Spinal cord (tissue), 9 donors: ENCODE measurements at regions not wholly inside any gene's neighbourhood (a gene's known extent, or its start where the extent isn't known, plus 50 kb on each side); places are given as distances from the start of the nearest gene placed in this dataset.

Source experiments
- DNase-seq, 6 donors: peaks; one replicate each; pipeline versions ENCODE4 v3.0.0 to v3.0.0-alpha.2; 2013 to 2015; ENCODE audit warnings: low spot score in 6 of 6, low read depth in 4 of 6
- H3K27ac ChIP-seq: one replicate; pipeline ENCODE4 v1.5.1; 2013; ENCODE audit warnings: low read depth, low read length, control low read depth
- H3K27me3 ChIP-seq: one replicate; pipeline ENCODE4 v1.6.1; 2013; ENCODE audit warnings: low read length; ENCODE audit not compliant: control insufficient read depth, insufficient read depth
- H3K36me3 ChIP-seq: one replicate; pipeline ENCODE4 v1.6.1; 2013; ENCODE audit warnings: low read length; ENCODE audit not compliant: control insufficient read depth, insufficient read depth
- H3K4me1 ChIP-seq: one replicate; pipeline ENCODE4 v1.6.1; 2013; ENCODE audit warnings: low read length; ENCODE audit not compliant: control insufficient read depth, insufficient read depth
- H3K4me3 ChIP-seq: one replicate; pipeline ENCODE4 v1.5.1; 2013; ENCODE audit warnings: low read depth, low read length, control low read depth
- H3K9me3 ChIP-seq: one replicate; pipeline ENCODE4 v1.6.1; 2013; ENCODE audit warnings: low read length; ENCODE audit not compliant: control insufficient read depth, insufficient read depth
- WGBS: methylation state at CpG from one replicate; pipeline ENCODE4 v1.1.5; 2013; ENCODE audit warnings: missing lambda C conversion rate; ENCODE audit not compliant: insufficient coverage; 5-methylcytosine and 5-hydroxymethylcytosine counted together
- donor health status: healthy.

DNA sequence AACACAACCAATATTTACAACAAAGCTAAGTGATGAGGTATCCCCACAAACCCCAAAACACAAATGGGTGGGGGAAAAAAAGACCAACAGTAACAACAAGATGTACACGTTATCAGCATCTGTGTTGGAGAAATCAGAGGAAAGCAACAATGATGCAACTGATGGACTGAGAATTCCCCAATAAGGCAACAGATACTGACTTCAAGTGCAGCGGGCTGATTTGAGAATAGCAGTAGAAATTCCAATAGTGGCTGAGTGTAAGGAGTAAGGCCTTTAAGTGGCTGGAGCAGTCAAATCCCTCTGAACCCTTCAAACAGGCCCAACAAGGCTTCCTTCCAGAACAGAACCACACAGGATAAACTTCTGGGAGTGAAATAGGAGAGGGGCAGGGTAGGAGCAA lies 97.6 kb downstream of the TM2D1 start:
- DNase-seq = no peak
- H3K27me3 ChIP-seq = no peaks in the 10 kb centered on the region
- no peak overlapping the region for H3K27ac ChIP-seq
- no peaks in the 10 kb centered on the region for H3K36me3 ChIP-seq
- H3K9me3 ChIP-seq = no peaks in the 10 kb centered on the region
- no peaks in the 10 kb centered on the region for H3K4me1 ChIP-seq
- no CpG with 5 or more reads among the region's 2 CpGs for WGBS
- no peak overlapping the region for H3K4me3 ChIP-seq

GRCh38 chr1:61626816-61627215 lies 98.1 kb downstream of the TM2D1 start:
- Histone ChIP-seq H3K27me3 (no peaks in the 10 kb centered on the region), H3K36me3 (no peaks in the 10 kb centered on the region), H3K4me3 (no peak overlapping the region), H3K9me3 (no peaks in the 10 kb centered on the region), H3K4me1 (no peaks in the 10 kb centered on the region), H3K27ac (no peak overlapping the region)
- WGBS = no CpG with 5 or more reads among the region's 2 CpGs
- no peak for DNase-seq

DNA sequence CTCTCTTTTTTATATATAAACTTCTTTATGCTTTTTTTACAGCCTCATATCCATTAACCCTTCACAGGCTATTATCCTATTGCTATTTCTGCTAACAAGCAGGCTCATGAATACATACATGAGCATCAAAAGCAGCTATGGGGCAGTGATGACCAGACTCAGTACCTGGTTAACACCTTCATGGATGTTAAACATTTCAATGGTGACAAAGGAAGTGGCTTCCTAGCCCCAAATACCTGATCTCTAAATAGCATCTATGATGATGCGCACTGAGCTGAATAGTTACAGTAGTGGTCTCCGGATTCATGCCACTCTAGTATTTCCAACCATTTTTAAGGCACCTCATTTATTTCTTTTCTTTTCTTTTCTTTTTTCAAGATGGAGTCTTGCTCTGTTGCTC lies 101.1 kb downstream of the TM2D1 start:
- H3K27ac ChIP-seq = no peak overlapping the region
- H3K4me1 ChIP-seq = no peaks in the 10 kb centered on the region
- H3K36me3 ChIP-seq = no peaks in the 10 kb centered on the region
- no peaks in the 10 kb centered on the region for H3K27me3 ChIP-seq
- H3K9me3 ChIP-seq = no peaks in the 10 kb centered on the region
- 100% methylated on average over 1 of the region's 2 CpGs for WGBS
- H3K4me3 ChIP-seq = no peak overlapping the region
- no peak for DNase-seq

DNA sequence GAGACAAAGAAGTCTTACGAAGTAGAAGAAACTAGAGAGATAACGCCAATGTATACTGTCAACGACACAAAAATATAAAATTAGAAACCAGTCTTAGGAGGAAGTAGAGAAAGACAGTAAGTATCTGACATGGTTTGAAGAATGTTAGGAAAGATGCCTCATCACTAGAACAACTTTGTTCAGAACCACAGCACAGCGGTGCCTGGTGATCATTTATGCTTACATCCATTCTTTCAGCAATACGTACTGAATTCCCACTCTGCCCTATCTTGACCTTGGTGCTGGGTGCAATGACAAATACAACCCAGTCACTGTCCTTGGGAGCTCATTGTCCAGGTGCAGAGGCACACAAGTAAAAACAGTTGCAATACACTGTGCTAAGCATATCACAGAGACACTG lies 104.4 kb downstream of the TM2D1 start:
- Histone ChIP-seq H3K27me3 (no peaks in the 10 kb centered on the region), H3K9me3 (no peaks in the 10 kb centered on the region), H3K4me3 (no peak overlapping the region), H3K36me3 (no peaks in the 10 kb centered on the region), H3K4me1 (no peaks in the 10 kb centered on the region), H3K27ac (no peak overlapping the region)
- WGBS = 74% methylated on average over 2 of the region's 5 CpGs
- DNase-seq = no peak

- Histone ChIP-seq H3K36me3 (no peaks in the 10 kb centered on the region), H3K4me3 (no peak overlapping the region), H3K27ac (no peak overlapping the region), H3K4me1 (no peaks in the 10 kb centered on the region), H3K27me3 (no peaks in the 10 kb centered on the region), H3K9me3 (no peaks in the 10 kb centered on the region)
- 81% methylated on average over 5 of the region's 7 CpGs for WGBS
- DNase-seq = no peak
These were observed 106.2 kb downstream of the TM2D1 start for GRCh38 chr1:61618755-61619154.

DNA sequence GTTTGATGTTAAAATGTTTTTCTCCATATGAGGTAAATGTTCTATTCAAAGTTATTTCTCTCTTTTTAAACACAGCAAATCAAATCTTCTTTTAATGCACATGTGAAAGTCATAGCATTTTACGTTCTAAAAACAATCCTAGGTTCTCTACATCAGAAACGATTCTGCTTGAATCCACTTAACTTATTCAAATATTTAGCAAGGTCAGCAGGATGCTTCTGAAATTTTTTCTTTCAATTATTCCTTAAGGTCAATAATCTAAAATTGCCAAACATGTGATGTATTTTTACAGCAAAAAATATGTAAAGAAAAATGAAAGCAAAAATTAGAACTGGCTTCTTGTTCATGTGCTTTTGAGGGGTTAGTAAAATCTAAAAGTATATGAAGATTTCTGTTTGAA lies 106.7 kb downstream of the TM2D1 start:
- H3K27me3 ChIP-seq = no peaks in the 10 kb centered on the region
- no peaks in the 10 kb centered on the region for H3K36me3 ChIP-seq
- no peaks in the 10 kb centered on the region for H3K4me1 ChIP-seq
- WGBS = no CpG with 5 or more reads among the region's 2 CpGs
- no peaks in the 10 kb centered on the region for H3K9me3 ChIP-seq
- no peak overlapping the region for H3K27ac ChIP-seq
- DNase-seq = no peak
- H3K4me3 ChIP-seq = no peak overlapping the region

DNA sequence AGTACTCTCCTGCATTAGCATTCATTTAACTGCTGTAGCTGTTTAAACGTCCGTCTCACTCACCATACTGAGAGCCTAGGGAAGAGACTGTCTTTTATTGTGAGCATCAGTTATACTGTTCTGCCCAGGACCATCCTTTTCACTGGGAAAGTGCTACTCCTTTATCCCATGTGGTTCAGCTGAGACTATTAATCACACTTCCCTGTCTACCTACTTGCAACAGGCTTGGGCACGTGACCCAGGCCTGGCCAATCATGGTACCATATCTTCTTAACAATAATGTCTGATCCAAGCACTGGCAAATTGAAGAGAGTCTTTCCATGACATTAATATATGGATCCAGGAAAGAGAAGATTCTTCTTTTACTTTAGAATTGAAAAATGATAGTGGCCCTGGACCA lies 108.1 kb downstream of the TM2D1 start:
- no peak overlapping the region for H3K27ac ChIP-seq

DNA sequence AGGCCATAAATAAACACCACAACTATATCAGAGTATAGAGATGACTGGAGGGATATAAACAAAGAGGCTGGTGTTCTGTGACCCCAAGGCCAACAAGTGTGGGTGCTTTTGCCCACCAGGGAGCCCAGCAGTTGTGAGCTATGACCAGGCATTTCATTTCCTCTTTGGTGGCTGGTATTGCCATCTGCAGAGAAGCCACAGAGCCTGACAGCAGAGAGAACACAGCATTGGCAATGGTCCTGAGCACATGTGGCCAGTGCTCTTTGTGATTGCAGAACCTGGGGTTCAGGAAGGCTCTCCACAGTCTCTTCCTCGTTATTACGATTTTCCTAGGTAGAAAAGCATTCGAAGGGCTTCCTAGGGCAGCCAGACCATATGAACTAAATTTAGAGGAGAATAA lies 112.3 kb downstream of the TM2D1 start:
- DNase-seq = no peak
- no CpG with 5 or more reads among the region's 3 CpGs for WGBS
- Histone ChIP-seq H3K27me3 (no peaks in the 10 kb centered on the region), H3K9me3 (no peaks in the 10 kb centered on the region), H3K27ac (no peak overlapping the region), H3K4me3 (no peak overlapping the region), H3K36me3 (no peaks in the 10 kb centered on the region), H3K4me1 (no peaks in the 10 kb centered on the region)

More for the DNA sequence above, 108.1 kb downstream of the TM2D1 start:
- Histone ChIP-seq H3K36me3 (no peaks in the 10 kb centered on the region), H3K4me1 (no peaks in the 10 kb centered on the region), H3K4me3 (no peak overlapping the region), H3K9me3 (no peaks in the 10 kb centered on the region), H3K27me3 (no peaks in the 10 kb centered on the region)
- no peak for DNase-seq
- WGBS = 45% methylated on average over 2 of the region's 3 CpGs

GRCh38 chr1:61609040-61609439 lies 115.9 kb downstream of the TM2D1 start:
- no peak overlapping the region for H3K27ac ChIP-seq
- H3K9me3 ChIP-seq = no peaks in the 10 kb centered on the region
- no peaks in the 10 kb centered on the region for H3K4me1 ChIP-seq
- H3K27me3 ChIP-seq = no peaks in the 10 kb centered on the region
- no peak overlapping the region for H3K4me3 ChIP-seq
- no peaks in the 10 kb centered on the region for H3K36me3 ChIP-seq
- 96% methylated on average over 3 of the region's 3 CpGs for WGBS
- no peak for DNase-seq

GRCh38 chr1:61607448-61607847 lies 117.5 kb downstream of the TM2D1 start:
- WGBS = 87% methylated on average over 3 of the region's 7 CpGs
- H3K4me3 ChIP-seq = no peak overlapping the region
- no peaks in the 10 kb centered on the region for H3K36me3 ChIP-seq
- no peak overlapping the region for H3K27ac ChIP-seq
- no peaks in the 10 kb centered on the region for H3K27me3 ChIP-seq
- no peaks in the 10 kb centered on the region for H3K9me3 ChIP-seq
- DNase-seq = no peak
- H3K4me1 ChIP-seq = no peaks in the 10 kb centered on the region
